C4-2B (cell line): ENCODE measurements at regions not wholly inside any gene's neighbourhood (a gene's known extent, or its start where the extent isn't known, plus 50 kb on each side); places are given as distances from the start of the nearest gene placed in this dataset.

Experiments
- ZFX ChIP-seq: fragments of 450-650 bp; IDR thresholded peaks from 2 replicates; pipeline ENCODE4 v1.6.1; 2017
- TF ChIP-seq, protein P1 (sequence below): fragments of 450-650 bp; conservative IDR thresholded peaks from 2 replicates; pipeline ENCODE4 v1.5.1; 2017; ENCODE audit warnings: mild to moderate bottlenecking

DNA sequence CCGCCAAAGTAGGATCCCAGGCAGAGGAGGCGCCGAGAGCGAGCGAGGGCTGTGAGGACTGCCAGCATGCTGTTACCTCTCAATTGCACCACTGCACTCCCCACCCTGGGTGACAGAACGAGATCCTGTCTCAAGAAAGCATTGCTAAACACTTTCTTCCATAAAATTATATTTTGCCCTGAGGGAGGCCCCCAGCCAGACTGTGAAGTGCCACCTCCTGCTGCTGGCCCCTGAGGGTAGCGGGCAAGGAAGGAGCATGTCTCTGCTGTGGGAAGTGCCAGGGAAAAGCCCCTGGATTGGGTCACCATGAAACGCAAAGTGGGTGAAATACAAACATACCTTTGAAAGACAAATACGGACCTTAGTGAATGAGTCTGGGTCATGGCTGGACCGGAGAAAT is 78.0 kb upstream of the AMZ2 start:
- TF ChIP-seq, protein P1, sequence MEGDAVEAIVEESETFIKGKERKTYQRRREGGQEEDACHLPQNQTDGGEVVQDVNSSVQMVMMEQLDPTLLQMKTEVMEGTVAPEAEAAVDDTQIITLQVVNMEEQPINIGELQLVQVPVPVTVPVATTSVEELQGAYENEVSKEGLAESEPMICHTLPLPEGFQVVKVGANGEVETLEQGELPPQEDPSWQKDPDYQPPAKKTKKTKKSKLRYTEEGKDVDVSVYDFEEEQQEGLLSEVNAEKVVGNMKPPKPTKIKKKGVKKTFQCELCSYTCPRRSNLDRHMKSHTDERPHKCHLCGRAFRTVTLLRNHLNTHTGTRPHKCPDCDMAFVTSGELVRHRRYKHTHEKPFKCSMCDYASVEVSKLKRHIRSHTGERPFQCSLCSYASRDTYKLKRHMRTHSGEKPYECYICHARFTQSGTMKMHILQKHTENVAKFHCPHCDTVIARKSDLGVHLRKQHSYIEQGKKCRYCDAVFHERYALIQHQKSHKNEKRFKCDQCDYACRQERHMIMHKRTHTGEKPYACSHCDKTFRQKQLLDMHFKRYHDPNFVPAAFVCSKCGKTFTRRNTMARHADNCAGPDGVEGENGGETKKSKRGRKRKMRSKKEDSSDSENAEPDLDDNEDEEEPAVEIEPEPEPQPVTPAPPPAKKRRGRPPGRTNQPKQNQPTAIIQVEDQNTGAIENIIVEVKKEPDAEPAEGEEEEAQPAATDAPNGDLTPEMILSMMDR: no peak
- no peak for TF ChIP-seq ZFX
